Tibial nerve (tissue), 4 donors: ENCODE measurements at regions not wholly inside any gene's neighbourhood (a gene's known extent, or its start where the extent isn't known, plus 50 kb on each side); places are given as distances from the start of the nearest gene placed in this dataset.

Source experiments
- DNase-seq, 2 donors: peaks; one replicate each; pipeline ENCODE4 v3.0.0-alpha.2; 2019; ENCODE audit warnings: low spot score in 2 of 2
- H3K27ac ChIP-seq, 4 donors: fragments of 200-600 bp; sonication (generic) in 3 of 4; one replicate each; pipeline ENCODE4 v1.5.1; 2017 to 2019; ENCODE audit warnings: mild to moderate bottlenecking in 1 of 4
- H3K27me3 ChIP-seq, 2 donors: fragments of 200-600 bp; sonication (generic) in 1 of 2; one replicate each; pipeline versions ENCODE4 v1.5.1 to v1.6.0; 2017 to 2019
- H3K36me3 ChIP-seq, 3 donors: fragments of 200-600 bp; sonication (generic); one replicate each; pipeline ENCODE4 v1.5.1; 2018 to 2019
- H3K4me1 ChIP-seq, 4 donors: fragments of 200-600 bp; sonication (generic) in 3 of 4; one replicate each; pipeline ENCODE4 v1.5.1; 2017 to 2019
- H3K4me3 ChIP-seq, 4 donors: fragments of 200-600 bp; sonication (generic) in 3 of 4; one replicate each; pipeline ENCODE4 v1.5.1; 2017 to 2019; ENCODE audit warnings: mild to moderate bottlenecking in 1 of 4, moderate library complexity in 1 of 4
- H3K9me3 ChIP-seq, 4 donors: fragments of 200-600 bp; sonication (generic) in 3 of 4; one replicate each; pipeline ENCODE4 v1.5.1; 2017 to 2019
- CTCF ChIP-seq, 5 experiments: fragments of 200-600 bp in 3 of 5; fragments of 450-650 bp in 2 of 5; sonication (generic) in 3 of 5; IDR thresholded peaks; one replicate each; pipeline ENCODE4 v1.5.1; 2016 to 2019; ENCODE audit warnings: antibody characterized with exemption in 5 of 5, mild to moderate bottlenecking in 3 of 5, moderate library complexity in 2 of 5
- EP300 ChIP-seq, 2 donors: sonication (generic); formaldehyde crosslinking; IDR thresholded peaks; one replicate each; pipeline ENCODE4 v1.6.1; 2017; ENCODE audit warnings: antibody characterized with exemption in 2 of 2, mild to moderate bottlenecking in 1 of 2
- POLR2A ChIP-seq, 2 donors: fragments of 450-650 bp; IDR thresholded peaks; one replicate each; pipeline ENCODE4 v1.6.1; 2017; ENCODE audit warnings: antibody characterized with exemption in 2 of 2, mild to moderate bottlenecking in 2 of 2, moderate library complexity in 2 of 2
- WGBS, 2 donors: methylation state at CpG; one replicate each; pipeline ENCODE4 v1.1.5; 2018; 5-methylcytosine and 5-hydroxymethylcytosine counted together

GRCh38 chr12:124482901-124483799, 84.3 kb downstream of the NCOR2 start:
- peak overlapping the region in 2 of 4 donors; percentile 18 to 43 for H3K27ac ChIP-seq
- TF ChIP-seq EP300 (IDR thresholded peaks at IDR 0.05) (no peak), POLR2A (IDR thresholded peaks at IDR 0.05) (no peak)
- no peak overlapping the region for H3K4me3 ChIP-seq
- DNase-seq, result no peak
- no peaks in the 10 kb centered on the region for H3K27me3 ChIP-seq
- H3K9me3 ChIP-seq, result no peaks in the 10 kb centered on the region
- H3K36me3 ChIP-seq, result peaks cover 0 to 69% (median 0%) of the 10 kb centered on the region in 3 donors
- 76 to 77% methylated on average over 15 to 18 of the region's 27 CpGs for WGBS, 2 donors
- peaks cover 0 to 88% (median 33%) of the 10 kb centered on the region in 4 donors for H3K4me1 ChIP-seq

- H3K4me3 ChIP-seq, result no peak overlapping the region
- no peaks in the 10 kb centered on the region for H3K27me3 ChIP-seq
- no peak for TF ChIP-seq EP300 (IDR thresholded peaks at IDR 0.05)
- TF ChIP-seq POLR2A (IDR thresholded peaks at IDR 0.05), result no peak
- TF ChIP-seq CTCF (IDR thresholded peaks at IDR 0.05), result no peak
- WGBS, 2 donors, result 66 to 67% methylated on average over 5 to 6 of the region's 6 CpGs
- H3K9me3 ChIP-seq, result no peaks in the 10 kb centered on the region
- no peak for DNase-seq
- peaks cover 0 to 76% (median 0%) of the 10 kb centered on the region in 3 donors for H3K36me3 ChIP-seq
- peak overlapping the region in 1 of 4 donors; percentile 18 for H3K27ac ChIP-seq
- H3K4me1 ChIP-seq, result peaks cover 0 to 84% (median 31%) of the 10 kb centered on the region in 4 donors
These were observed 84.9 kb downstream of the NCOR2 start for GRCh38 chr12:124482567-124482893.

- peaks cover 0 to 79% (median 0%) of the 10 kb centered on the region in 3 donors for H3K36me3 ChIP-seq
- 73 to 75% methylated on average over 10 to 14 of the region's 19 CpGs for WGBS, 2 donors
These were observed 85.4 kb downstream of the NCOR2 start for GRCh38 chr12:124481772-124482566.

GRCh38 chr12:124481257-124481750, 86.1 kb downstream of the NCOR2 start:
- Histone ChIP-seq H3K36me3 (peaks cover 0 to 79% (median 0%) of the 10 kb centered on the region in 3 donors), H3K4me3 (no peak overlapping the region), H3K27me3 (no peaks in the 10 kb centered on the region), H3K9me3 (no peaks in the 10 kb centered on the region), H3K27ac (peak overlapping the region in 2 of 4 donors; percentile 50 to 52), H3K4me1 (peaks cover 0 to 72% (median 22%) of the 10 kb centered on the region in 4 donors)
- whole genome bisulfite sequencing, 2 donors, result 71% methylated on average over 16 to 17 of the region's 17 CpGs
- TF ChIP-seq EP300 (IDR thresholded peaks at IDR 0.05) (no peak), POLR2A (IDR thresholded peaks at IDR 0.05) (no peak), CTCF (IDR thresholded peaks at IDR 0.05) (no peak)
- no peak for DNase-seq

More at GRCh38 chr12:124481772-124482566, 85.4 kb downstream of the NCOR2 start:
- Histone ChIP-seq H3K4me1 (peaks cover 0 to 79% (median 26%) of the 10 kb centered on the region in 4 donors), H3K9me3 (no peaks in the 10 kb centered on the region), H3K27ac (peak overlapping the region in 2 of 4 donors; percentile 50 to 52), H3K4me3 (no peak overlapping the region), H3K27me3 (no peaks in the 10 kb centered on the region)
- TF ChIP-seq POLR2A (IDR thresholded peaks at IDR 0.05), result no peak
- no peak for TF ChIP-seq CTCF (IDR thresholded peaks at IDR 0.05)
- no peak for TF ChIP-seq EP300 (IDR thresholded peaks at IDR 0.05)
- DNase-seq, result no peak

- H3K9me3 ChIP-seq, result no peaks in the 10 kb centered on the region
- no peak overlapping the region for H3K4me3 ChIP-seq
- peaks cover 0 to 79% (median under 1%) of the 10 kb centered on the region in 3 donors for H3K36me3 ChIP-seq
- 23% methylated on average over 15 of the region's 15 CpGs for WGBS, 2 donors
- peaks cover 0 to 71% (median 22%) of the 10 kb centered on the region in 4 donors for H3K4me1 ChIP-seq
- DNase-seq, result no peak
- H3K27me3 ChIP-seq, result no peaks in the 10 kb centered on the region
- peak overlapping the region in 3 of 4 donors; percentile 50 to 78 (median 52) for H3K27ac ChIP-seq
- TF ChIP-seq CTCF (IDR thresholded peaks at IDR 0.05) (no peak), EP300 (IDR thresholded peaks at IDR 0.05) (no peak)
These were observed 86.7 kb downstream of the NCOR2 start for GRCh38 chr12:124480469-124481256.
